LHCN-M2 (cell line): ENCODE measurements at regions not wholly inside any gene's neighbourhood (a gene's known extent, or its start where the extent isn't known, plus 50 kb on each side); places are given as distances from the start of the nearest gene placed in this dataset.
"Not testable (repeated sequence)": the region's sequence is repeated elsewhere in the genome, so short reads cannot be mapped to it uniquely, and the experiment has no call there.

Experiments
- DNase-seq: peaks from one replicate; pipeline ENCODE4 v3.0.0-alpha.2; 2012; ENCODE audit warnings: low read depth

GRCh38 chr6:145567684-145568252, 167.6 kb downstream of the EPM2A start:
- no peak for DNase-seq

DNA sequence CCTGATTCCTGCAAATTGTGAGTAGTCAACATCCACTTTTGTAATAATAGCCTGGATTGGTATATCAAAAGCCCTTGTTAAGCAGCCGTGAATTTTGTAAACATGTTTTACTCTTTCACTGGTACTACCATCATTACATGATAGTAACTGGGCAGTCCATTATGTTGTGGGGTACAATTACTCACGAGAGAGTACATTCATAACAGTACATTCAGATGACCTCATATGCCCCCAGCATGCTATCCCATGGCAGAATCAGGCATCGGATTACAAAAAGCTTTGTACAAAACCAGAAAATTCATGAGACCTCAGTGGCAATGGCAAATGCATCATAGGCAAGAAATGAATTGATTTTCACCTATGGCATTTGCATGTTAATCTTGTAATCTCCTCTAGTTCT, 166.2 kb downstream of the EPM2A start:
- DNase-seq, result peak; percentile 87

- DNase-seq, result not testable (repeated sequence)
Measured at GRCh38 chr6:145570336-145570735, 165.0 kb downstream of the EPM2A start.

DNA sequence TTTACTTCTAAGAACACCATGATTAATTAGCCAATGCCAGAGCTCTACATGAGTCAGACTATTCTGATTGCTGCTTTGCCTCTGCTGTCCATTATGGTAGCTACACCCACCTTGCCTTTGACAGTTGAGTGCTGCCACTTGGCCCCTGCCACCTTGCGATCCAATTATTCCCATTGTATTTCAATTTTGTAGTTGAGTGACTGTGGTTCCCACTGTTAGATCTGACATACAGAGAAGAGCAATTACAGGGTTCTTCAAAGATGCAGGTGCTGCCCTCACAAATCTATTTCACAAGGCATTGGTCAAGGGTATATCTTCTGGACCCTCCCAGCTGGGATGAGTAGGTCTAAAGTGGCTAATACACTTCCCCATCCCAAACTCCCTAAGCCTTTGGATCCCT, 161.1 kb downstream of the EPM2A start:
- DNase-seq, result not testable (repeated sequence)
